SK-N-SH (cell line): ENCODE measurements at regions not wholly inside any gene's neighbourhood (a gene's known extent, or its start where the extent isn't known, plus 50 kb on each side); places are given as distances from the start of the nearest gene placed in this dataset.

Source experiments
- MXI1 ChIP-seq: IDR thresholded peaks from 2 replicates; pipeline ENCODE4 v1.6.1; 2012; ENCODE audit warnings: mild to moderate bottlenecking, low read depth, low read length, improper control_type of control experiment
- TF ChIP-seq, protein P1 (sequence below): fragments of 200-600 bp; sonication (generic); IDR thresholded peaks from 2 replicates; pipeline ENCODE4 v1.6.1; 2017; ENCODE audit warnings: antibody characterized with exemption, mild to moderate bottlenecking, moderate library complexity

DNA sequence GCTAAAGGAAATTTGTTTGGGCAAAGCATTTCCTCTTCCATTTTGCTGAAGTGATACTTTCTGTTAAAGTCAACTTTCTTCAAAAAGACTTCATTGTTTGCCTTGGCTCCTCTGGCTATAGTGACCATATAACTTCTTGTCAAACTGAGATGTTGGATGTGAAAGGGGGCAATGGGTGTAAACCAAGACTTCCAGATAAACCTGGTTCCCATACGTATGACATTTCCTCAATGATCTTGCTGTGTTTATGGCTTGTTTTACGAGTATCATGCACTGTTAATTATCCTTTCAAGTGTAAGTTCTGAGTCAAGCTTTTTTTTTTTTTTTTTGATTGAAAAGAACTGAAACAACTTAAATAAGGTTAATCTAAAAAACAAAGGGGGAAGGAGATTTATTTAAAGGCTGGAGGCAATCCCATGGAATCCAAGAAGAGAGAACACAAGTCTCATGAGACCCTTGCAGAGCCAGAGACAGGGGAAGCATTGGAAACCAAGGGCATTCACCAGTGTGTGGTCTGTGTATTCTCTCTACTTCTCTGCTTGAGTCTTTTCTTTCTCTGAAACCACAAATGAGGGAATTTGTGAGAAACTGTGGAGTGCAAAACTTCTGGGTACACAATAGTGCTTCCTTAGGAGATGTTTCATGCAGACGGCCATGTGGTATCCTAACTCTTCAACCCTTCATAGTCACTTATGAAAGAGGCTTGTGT, 335.3 kb downstream of the RAB3C start:
- TF ChIP-seq MXI1 = no peak
- TF ChIP-seq, protein P1, sequence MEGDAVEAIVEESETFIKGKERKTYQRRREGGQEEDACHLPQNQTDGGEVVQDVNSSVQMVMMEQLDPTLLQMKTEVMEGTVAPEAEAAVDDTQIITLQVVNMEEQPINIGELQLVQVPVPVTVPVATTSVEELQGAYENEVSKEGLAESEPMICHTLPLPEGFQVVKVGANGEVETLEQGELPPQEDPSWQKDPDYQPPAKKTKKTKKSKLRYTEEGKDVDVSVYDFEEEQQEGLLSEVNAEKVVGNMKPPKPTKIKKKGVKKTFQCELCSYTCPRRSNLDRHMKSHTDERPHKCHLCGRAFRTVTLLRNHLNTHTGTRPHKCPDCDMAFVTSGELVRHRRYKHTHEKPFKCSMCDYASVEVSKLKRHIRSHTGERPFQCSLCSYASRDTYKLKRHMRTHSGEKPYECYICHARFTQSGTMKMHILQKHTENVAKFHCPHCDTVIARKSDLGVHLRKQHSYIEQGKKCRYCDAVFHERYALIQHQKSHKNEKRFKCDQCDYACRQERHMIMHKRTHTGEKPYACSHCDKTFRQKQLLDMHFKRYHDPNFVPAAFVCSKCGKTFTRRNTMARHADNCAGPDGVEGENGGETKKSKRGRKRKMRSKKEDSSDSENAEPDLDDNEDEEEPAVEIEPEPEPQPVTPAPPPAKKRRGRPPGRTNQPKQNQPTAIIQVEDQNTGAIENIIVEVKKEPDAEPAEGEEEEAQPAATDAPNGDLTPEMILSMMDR = no peak
